ENCODE measurements at regions not wholly inside any gene's neighbourhood (a gene's known extent, or its start where the extent isn't known, plus 50 kb on each side); places are given as distances from the start of the nearest gene placed in this dataset.

GRCh38 chr5:8060953-8061429, 192.0 kb downstream of the MTRR start:
- Mint-ChIP-seq H3K9me3 (no peaks in the 10 kb centered on the region), H3K36me3 (ENCODE audit: low read depth) (no peaks in the 10 kb centered on the region), H3K27ac (no peak overlapping the region), H3K27me3 (no peaks in the 10 kb centered on the region), H3K4me3 (no peak overlapping the region), H3K4me1 (no peaks in the 10 kb centered on the region)
- DNase-seq = no peak
- intact Hi-C loops (cut with micrococcal nuclease) = no loop called here

DNA sequence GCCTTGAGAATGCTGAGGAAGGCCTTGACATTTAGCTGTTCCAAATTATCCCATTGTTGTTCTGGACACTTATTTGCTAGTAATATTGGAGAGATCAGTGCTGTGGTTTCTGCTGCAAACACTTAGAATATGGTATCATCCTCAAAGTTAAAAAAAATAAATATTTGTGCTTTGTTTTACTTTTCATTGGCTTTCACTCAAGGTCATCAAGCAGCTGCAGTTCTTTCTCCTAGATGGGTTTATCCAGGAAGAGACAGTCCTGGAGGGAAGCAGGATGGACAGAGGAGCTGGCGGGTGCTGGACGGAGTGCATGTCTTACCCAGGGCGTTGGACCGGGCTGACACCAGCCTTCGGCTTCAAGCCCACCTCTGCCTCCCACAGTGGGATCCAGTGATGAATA, 193.6 kb downstream of the MTRR start:
- no peak for DNase-seq
- intact Hi-C loops (cut with micrococcal nuclease) = no loop called here
- H3K4me3 Mint-ChIP-seq = no peak overlapping the region
- H3K27me3 Mint-ChIP-seq = no peaks in the 10 kb centered on the region
- H3K27ac Mint-ChIP-seq = no peak overlapping the region
- H3K9me3 Mint-ChIP-seq = no peaks in the 10 kb centered on the region
- H3K36me3 Mint-ChIP-seq (ENCODE audit: low read depth) = no peaks in the 10 kb centered on the region
- no peaks in the 10 kb centered on the region for H3K4me1 Mint-ChIP-seq

- no peaks in the 10 kb centered on the region for H3K9me3 Mint-ChIP-seq
- H3K27ac Mint-ChIP-seq = no peak overlapping the region
- no peaks in the 10 kb centered on the region for H3K4me1 Mint-ChIP-seq
- H3K4me3 Mint-ChIP-seq = no peak overlapping the region
- no peaks in the 10 kb centered on the region for H3K36me3 Mint-ChIP-seq (ENCODE audit: low read depth)
- DNase-seq = no peak
- intact Hi-C loops (cut with micrococcal nuclease) = no loop called here
- H3K27me3 Mint-ChIP-seq = no peaks in the 10 kb centered on the region
These were observed 199.1 kb downstream of the MTRR start for GRCh38 chr5:8068078-8068477.

GRCh38 chr5:8070138-8070537, 201.2 kb downstream of the MTRR start:
- Mint-ChIP-seq H3K9me3 (no peaks in the 10 kb centered on the region), H3K27ac (no peak overlapping the region), H3K4me1 (no peaks in the 10 kb centered on the region), H3K36me3 (ENCODE audit: low read depth) (no peaks in the 10 kb centered on the region), H3K4me3 (no peak overlapping the region), H3K27me3 (no peaks in the 10 kb centered on the region)
- intact Hi-C loops (cut with micrococcal nuclease) = no loop called here
- DNase-seq = no peak

- Mint-ChIP-seq H3K4me1 (no peaks in the 10 kb centered on the region), H3K9me3 (no peaks in the 10 kb centered on the region), H3K27ac (no peak overlapping the region), H3K36me3 (ENCODE audit: low read depth) (no peaks in the 10 kb centered on the region), H3K27me3 (no peaks in the 10 kb centered on the region), H3K4me3 (no peak overlapping the region)
- intact Hi-C loops (cut with micrococcal nuclease) = no loop called here
- no peak for DNase-seq
These were observed 210.1 kb downstream of the MTRR start for GRCh38 chr5:8079056-8079455.

GRCh38 chr5:8081179-8081578, 212.2 kb downstream of the MTRR start:
- no peak overlapping the region for H3K27ac Mint-ChIP-seq
- no peaks in the 10 kb centered on the region for H3K36me3 Mint-ChIP-seq (ENCODE audit: low read depth)
- no peak for DNase-seq
- no peaks in the 10 kb centered on the region for H3K4me1 Mint-ChIP-seq
- H3K4me3 Mint-ChIP-seq = no peak overlapping the region
- H3K9me3 Mint-ChIP-seq = no peaks in the 10 kb centered on the region
- intact Hi-C loops (cut with micrococcal nuclease) = no loop called here
- H3K27me3 Mint-ChIP-seq = no peaks in the 10 kb centered on the region

DNA sequence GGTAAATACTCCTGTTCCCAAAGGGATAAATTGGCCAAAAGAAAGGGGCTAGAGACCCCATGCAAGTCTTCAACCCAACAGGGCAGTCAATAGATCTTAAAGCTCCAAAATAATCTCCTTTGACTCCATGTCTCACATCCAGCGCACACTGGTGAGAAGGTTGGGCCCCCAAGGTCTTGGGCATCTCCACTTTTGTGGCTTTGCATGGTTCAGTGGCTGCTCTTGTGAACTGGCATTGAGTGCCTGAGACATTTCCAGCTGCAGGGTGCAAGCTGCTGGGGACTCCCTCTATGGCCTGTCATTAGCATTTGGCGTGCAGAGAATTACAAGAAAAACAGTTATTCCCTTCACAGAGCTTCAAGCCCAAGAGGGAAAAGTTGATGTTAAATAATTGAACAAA, 224.7 kb downstream of the MTRR start:
- intact Hi-C loops (cut with micrococcal nuclease) = no loop called here
- H3K4me3 Mint-ChIP-seq = no peak overlapping the region
- DNase-seq = no peak
- peaks cover 13% of the 10 kb centered on the region for H3K9me3 Mint-ChIP-seq
- no peaks in the 10 kb centered on the region for H3K36me3 Mint-ChIP-seq (ENCODE audit: low read depth)
- no peak overlapping the region for H3K27ac Mint-ChIP-seq
- H3K27me3 Mint-ChIP-seq = no peaks in the 10 kb centered on the region
- H3K4me1 Mint-ChIP-seq = no peaks in the 10 kb centered on the region

GRCh38 chr5:8094304-8094703, 225.4 kb downstream of the MTRR start:
- Mint-ChIP-seq H3K27me3 (no peaks in the 10 kb centered on the region), H3K27ac (no peak overlapping the region), H3K4me1 (no peaks in the 10 kb centered on the region), H3K9me3 (peaks cover 13% of the 10 kb centered on the region), H3K4me3 (no peak overlapping the region), H3K36me3 (ENCODE audit: low read depth) (no peaks in the 10 kb centered on the region)
- DNase-seq = no peak
- intact Hi-C loops (cut with micrococcal nuclease) = no loop called here

- H3K4me3 Mint-ChIP-seq = no peak overlapping the region
- H3K27me3 Mint-ChIP-seq = no peaks in the 10 kb centered on the region
- peaks cover 8% of the 10 kb centered on the region for H3K9me3 Mint-ChIP-seq
- intact Hi-C loops (cut with micrococcal nuclease) = no loop called here
- H3K4me1 Mint-ChIP-seq = no peaks in the 10 kb centered on the region
- H3K27ac Mint-ChIP-seq = no peak overlapping the region
- no peak for DNase-seq
- H3K36me3 Mint-ChIP-seq (ENCODE audit: low read depth) = no peaks in the 10 kb centered on the region
These were observed 228.2 kb downstream of the MTRR start for GRCh38 chr5:8097146-8097545.

DNA sequence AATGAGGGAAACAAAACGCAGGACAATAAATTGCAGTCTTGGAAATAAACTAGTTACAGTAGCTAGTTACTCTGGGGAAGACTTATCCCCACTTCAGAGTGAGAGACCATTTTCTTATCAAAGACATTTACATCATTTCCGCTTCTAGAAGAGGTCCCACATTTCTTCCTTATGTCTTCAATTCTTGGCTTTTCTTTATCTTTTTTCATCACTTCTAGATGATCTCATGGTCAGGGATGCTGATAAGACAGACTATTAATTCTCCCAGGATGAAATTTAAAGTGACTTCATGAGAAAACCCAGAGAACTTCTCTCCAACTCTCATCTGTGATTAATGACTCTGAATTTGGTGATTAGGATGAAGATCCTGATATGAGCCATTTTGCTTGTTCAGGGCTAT, 229.1 kb downstream of the MTRR start:
- DNase-seq = no peak
- Mint-ChIP-seq H3K27me3 (no peaks in the 10 kb centered on the region), H3K27ac (no peak overlapping the region), H3K9me3 (peaks cover 4% of the 10 kb centered on the region), H3K4me3 (no peak overlapping the region), H3K4me1 (no peaks in the 10 kb centered on the region), H3K36me3 (ENCODE audit: low read depth) (no peaks in the 10 kb centered on the region)
- intact Hi-C loops (cut with micrococcal nuclease) = no loop called here

- intact Hi-C loops (cut with micrococcal nuclease) = no loop called here
- DNase-seq = no peak
- Mint-ChIP-seq H3K4me3 (no peak overlapping the region), H3K4me1 (no peaks in the 10 kb centered on the region), H3K9me3 (no peaks in the 10 kb centered on the region), H3K27ac (no peak overlapping the region), H3K27me3 (no peaks in the 10 kb centered on the region), H3K36me3 (ENCODE audit: low read depth) (no peaks in the 10 kb centered on the region)
These were observed 233.8 kb downstream of the MTRR start for GRCh38 chr5:8102714-8103113.

- no peak overlapping the region for H3K4me3 Mint-ChIP-seq
- H3K27ac Mint-ChIP-seq = no peak overlapping the region
- H3K27me3 Mint-ChIP-seq = no peaks in the 10 kb centered on the region
- no peaks in the 10 kb centered on the region for H3K36me3 Mint-ChIP-seq (ENCODE audit: low read depth)
- no peaks in the 10 kb centered on the region for H3K9me3 Mint-ChIP-seq
- no peaks in the 10 kb centered on the region for H3K4me1 Mint-ChIP-seq
- intact Hi-C loops (cut with micrococcal nuclease) = no loop called here
- DNase-seq = no peak
These were observed 245.8 kb downstream of the MTRR start for GRCh38 chr5:8114597-8115266.

- H3K4me3 Mint-ChIP-seq = no peak overlapping the region
- H3K27ac Mint-ChIP-seq = no peak overlapping the region
- no peaks in the 10 kb centered on the region for H3K9me3 Mint-ChIP-seq
- no peak for DNase-seq
- intact Hi-C loops (cut with micrococcal nuclease) = no loop called here
- no peaks in the 10 kb centered on the region for H3K4me1 Mint-ChIP-seq
- H3K36me3 Mint-ChIP-seq (ENCODE audit: low read depth) = no peaks in the 10 kb centered on the region
- H3K27me3 Mint-ChIP-seq = no peaks in the 10 kb centered on the region
These were observed 254.6 kb downstream of the MTRR start for GRCh38 chr5:8123559-8123958.

- Mint-ChIP-seq H3K4me3 (no peak overlapping the region), H3K27ac (no peak overlapping the region), H3K9me3 (no peaks in the 10 kb centered on the region), H3K36me3 (ENCODE audit: low read depth) (no peaks in the 10 kb centered on the region), H3K27me3 (no peaks in the 10 kb centered on the region), H3K4me1 (no peaks in the 10 kb centered on the region)
- intact Hi-C loops (cut with micrococcal nuclease) = no loop called here
- DNase-seq = no peak
These were observed 265.7 kb downstream of the MTRR start for GRCh38 chr5:8134609-8135008.

DNA sequence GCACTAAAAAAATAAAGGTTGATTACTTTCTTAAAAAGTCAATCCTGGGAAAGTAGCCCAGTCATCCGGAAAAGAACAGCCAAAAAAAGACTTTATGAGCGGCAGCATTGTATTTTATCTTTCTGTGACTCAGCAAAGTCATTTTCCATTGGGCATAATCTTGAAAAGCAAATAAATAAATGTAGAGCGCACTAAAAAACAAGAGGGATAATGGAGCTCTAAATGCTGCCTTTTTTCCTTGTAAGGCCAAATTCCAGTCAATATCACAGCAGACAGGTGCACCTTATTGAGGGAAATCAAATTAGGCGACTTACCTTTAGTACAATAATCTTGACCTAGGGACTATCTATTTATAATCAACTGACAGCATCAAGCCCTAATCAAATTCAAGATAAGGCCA, 266.8 kb downstream of the MTRR start:
- H3K4me1 Mint-ChIP-seq = no peaks in the 10 kb centered on the region
- no peak overlapping the region for H3K27ac Mint-ChIP-seq
- no peak for DNase-seq
- H3K4me3 Mint-ChIP-seq = no peak overlapping the region
- intact Hi-C loops (cut with micrococcal nuclease) = no loop called here
- H3K36me3 Mint-ChIP-seq (ENCODE audit: low read depth) = no peaks in the 10 kb centered on the region
- H3K9me3 Mint-ChIP-seq = no peaks in the 10 kb centered on the region
- H3K27me3 Mint-ChIP-seq = no peaks in the 10 kb centered on the region
